GM12891 (cell line): ENCODE measurements at regions not wholly inside any gene's neighbourhood (a gene's known extent, or its start where the extent isn't known, plus 50 kb on each side); places are given as distances from the start of the nearest gene placed in this dataset.

Experiments
- PAX5 ChIP-seq: IDR thresholded peaks from 2 replicates; pipeline ENCODE4 v1.6.1; 2011; ENCODE audit warnings: low read length, moderate library complexity, mild to moderate bottlenecking; ENCODE audit not compliant: insufficient read depth, severe bottlenecking
- POLR2A ChIP-seq: IDR thresholded peaks from 2 replicates; pipeline ENCODE4 v1.6.1; 2011; ENCODE audit warnings: low read depth, low read length, control low read depth
- POLR2AphosphoS5 ChIP-seq: IDR thresholded peaks from 2 replicates; pipeline ENCODE4 v1.6.1; 2011; ENCODE audit warnings: low read depth, low read length, control low read depth
- POU2F2 ChIP-seq: IDR thresholded peaks from 2 replicates; pipeline ENCODE4 v1.6.1; 2011; ENCODE audit warnings: low read depth, mild to moderate bottlenecking, control low read depth, low read length, moderate library complexity
- SPI1 ChIP-seq: IDR thresholded peaks from 2 replicates; pipeline ENCODE4 v1.6.1; 2011; ENCODE audit warnings: low read depth, low read length, control low read depth
- TAF1 ChIP-seq: IDR thresholded peaks from 2 replicates; pipeline ENCODE4 v1.6.1; 2011; ENCODE audit warnings: low read depth, low read length, control low read depth

DNA sequence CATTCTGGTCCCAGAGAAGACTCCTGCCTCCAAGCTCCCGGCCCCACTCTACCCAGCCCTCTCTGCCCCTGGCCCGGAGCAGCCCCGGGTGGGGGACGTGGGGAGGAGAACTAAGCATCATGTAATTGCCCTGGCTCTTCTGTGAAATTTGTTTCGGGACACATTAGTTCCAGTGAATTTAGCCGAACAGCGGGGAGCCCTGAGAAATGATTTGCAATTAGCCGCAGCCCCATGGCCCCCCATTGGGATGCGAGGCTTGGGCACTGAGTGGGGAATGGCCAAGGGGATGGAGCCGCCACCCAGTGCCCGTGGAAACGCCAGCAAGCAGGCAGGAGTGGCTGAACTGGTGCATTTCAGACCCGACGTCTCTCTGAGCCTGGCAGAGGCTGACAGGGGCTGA is 173.9 kb upstream of the LHX5 start:
- TF ChIP-seq POLR2A = no peak
- TF ChIP-seq POLR2AphosphoS5 = no peak
- no peak for TF ChIP-seq TAF1
- TF ChIP-seq SPI1 = no peak
- TF ChIP-seq PAX5 = no peak
- no peak for TF ChIP-seq POU2F2
